ENCODE measurements at regions not wholly inside any gene's neighbourhood (a gene's known extent, or its start where the extent isn't known, plus 50 kb on each side); places are given as distances from the start of the nearest gene placed in this dataset.
A peak's percentile ranks its signal among the peaks of the same experiment; 100 is the strongest.
"Not testable (repeated sequence)": the region's sequence is repeated elsewhere in the genome, so short reads cannot be mapped to it uniquely, and the experiment has no call there.

DNA sequence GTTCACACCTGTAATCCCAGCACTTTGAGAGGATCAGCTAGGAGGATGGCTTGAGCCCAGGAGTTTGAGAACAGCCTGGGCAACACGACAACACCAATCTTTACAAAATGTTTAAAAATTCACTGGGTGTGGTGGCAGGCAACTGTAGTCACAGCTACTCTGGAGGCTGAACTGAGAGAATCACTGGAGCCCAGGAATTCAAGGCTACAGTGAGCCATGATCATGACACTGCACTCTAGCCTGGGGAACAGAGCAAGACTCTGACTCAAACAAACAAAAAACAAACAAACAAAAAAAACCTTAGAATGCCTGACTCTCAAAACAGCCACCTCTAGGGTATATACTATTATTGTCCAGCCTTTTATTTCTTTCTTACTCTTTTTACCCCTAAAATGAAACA lies 56.5 kb upstream of the PAPSS2 start:
- H3K9me3 ChIP-seq = no peaks in the 10 kb centered on the region
- DNase-seq = no peak
- no peak overlapping the region for H3K4me3 ChIP-seq
- H3K27ac ChIP-seq = no peak overlapping the region
- no peaks in the 10 kb centered on the region for H3K36me3 ChIP-seq (ENCODE audit: low read depth, missing control alignments)
- H3K27me3 ChIP-seq = no peaks in the 10 kb centered on the region
- H3K4me1 ChIP-seq = no peaks in the 10 kb centered on the region
- no peak for TF ChIP-seq POLR2A (IDR thresholded peaks at IDR 0.05)
- TF ChIP-seq, protein P1, sequence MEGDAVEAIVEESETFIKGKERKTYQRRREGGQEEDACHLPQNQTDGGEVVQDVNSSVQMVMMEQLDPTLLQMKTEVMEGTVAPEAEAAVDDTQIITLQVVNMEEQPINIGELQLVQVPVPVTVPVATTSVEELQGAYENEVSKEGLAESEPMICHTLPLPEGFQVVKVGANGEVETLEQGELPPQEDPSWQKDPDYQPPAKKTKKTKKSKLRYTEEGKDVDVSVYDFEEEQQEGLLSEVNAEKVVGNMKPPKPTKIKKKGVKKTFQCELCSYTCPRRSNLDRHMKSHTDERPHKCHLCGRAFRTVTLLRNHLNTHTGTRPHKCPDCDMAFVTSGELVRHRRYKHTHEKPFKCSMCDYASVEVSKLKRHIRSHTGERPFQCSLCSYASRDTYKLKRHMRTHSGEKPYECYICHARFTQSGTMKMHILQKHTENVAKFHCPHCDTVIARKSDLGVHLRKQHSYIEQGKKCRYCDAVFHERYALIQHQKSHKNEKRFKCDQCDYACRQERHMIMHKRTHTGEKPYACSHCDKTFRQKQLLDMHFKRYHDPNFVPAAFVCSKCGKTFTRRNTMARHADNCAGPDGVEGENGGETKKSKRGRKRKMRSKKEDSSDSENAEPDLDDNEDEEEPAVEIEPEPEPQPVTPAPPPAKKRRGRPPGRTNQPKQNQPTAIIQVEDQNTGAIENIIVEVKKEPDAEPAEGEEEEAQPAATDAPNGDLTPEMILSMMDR (IDR thresholded peaks at IDR 0.05) = no peak
- intact Hi-C loops (cut with DNase I; ENCODE audit: low total_unique reads) = no loop called here
- 54 to 71% methylated on average over 1 of the region's 1 CpG for WGBS, 2 donors

DNA sequence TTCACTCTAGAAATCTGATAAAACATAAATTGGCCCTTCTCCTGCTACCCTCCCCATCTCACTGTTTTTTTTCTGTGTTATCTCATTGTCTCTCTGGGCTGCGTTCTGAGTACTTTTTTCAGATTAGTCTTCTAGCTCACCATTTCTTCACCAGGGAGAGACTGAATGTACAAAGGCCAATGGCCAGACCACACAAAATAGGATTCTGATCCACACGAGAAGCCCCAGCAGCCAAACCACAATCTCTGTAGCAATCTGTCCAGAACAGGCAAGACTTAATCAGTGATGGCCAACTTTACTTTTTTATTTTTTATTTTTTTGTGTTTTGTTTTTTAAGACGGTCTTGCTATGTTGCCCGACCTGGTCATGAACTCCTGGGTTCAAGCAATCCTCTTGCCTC lies 55.9 kb upstream of the PAPSS2 start:
- no peak for DNase-seq
- no peaks in the 10 kb centered on the region for H3K4me1 ChIP-seq
- intact Hi-C loops (cut with DNase I; ENCODE audit: low total_unique reads) = no loop called here
- no peak overlapping the region for H3K4me3 ChIP-seq
- H3K9me3 ChIP-seq = no peaks in the 10 kb centered on the region
- TF ChIP-seq, protein P1 (IDR thresholded peaks at IDR 0.05) = no peak
- no peak for TF ChIP-seq POLR2A (IDR thresholded peaks at IDR 0.05)
- H3K27ac ChIP-seq = no peak overlapping the region
- no peaks in the 10 kb centered on the region for H3K36me3 ChIP-seq (ENCODE audit: low read depth, missing control alignments)
- WGBS, 2 donors = 81 to 83% methylated on average over 4 of the region's 4 CpGs
- H3K27me3 ChIP-seq = no peaks in the 10 kb centered on the region

- WGBS, 2 donors = 68 to 81% methylated on average over 4 of the region's 4 CpGs
- no peaks in the 10 kb centered on the region for H3K9me3 ChIP-seq
- no peaks in the 10 kb centered on the region for H3K36me3 ChIP-seq (ENCODE audit: low read depth, missing control alignments)
- no peak for TF ChIP-seq POLR2A (IDR thresholded peaks at IDR 0.05)
- TF ChIP-seq, protein P1 (IDR thresholded peaks at IDR 0.05) = no peak
- H3K4me3 ChIP-seq = no peak overlapping the region
- peak overlapping the region in 1 of 2 donors; percentile 70 for H3K27ac ChIP-seq
- H3K4me1 ChIP-seq = no peaks in the 10 kb centered on the region
- no peak for DNase-seq
- intact Hi-C loops (cut with DNase I; ENCODE audit: low total_unique reads) = no loop called here
- no peaks in the 10 kb centered on the region for H3K27me3 ChIP-seq
Measured at GRCh38 chr10:87605628-87606251, 53.9 kb upstream of the PAPSS2 start.

DNA sequence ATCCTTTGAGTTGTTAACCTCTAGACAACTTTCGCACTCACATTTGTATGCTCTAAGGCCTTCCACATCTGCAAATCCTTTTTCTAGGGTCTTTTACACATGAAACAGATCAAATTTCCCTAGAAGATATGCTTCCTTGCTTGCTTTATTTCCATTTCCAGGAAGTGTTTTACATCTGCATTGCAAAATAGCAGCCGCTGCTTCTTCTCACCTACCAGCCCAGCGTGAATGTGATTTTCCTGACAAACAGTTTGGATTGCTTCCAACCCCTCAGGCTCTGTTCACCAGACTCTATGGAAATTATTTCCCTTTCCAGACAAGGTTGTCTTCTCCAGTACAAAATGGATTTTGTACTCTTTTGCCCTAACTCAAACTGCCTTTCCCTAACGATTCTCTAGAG lies 50.9 kb upstream of the PAPSS2 start:
- H3K27me3 ChIP-seq = no peaks in the 10 kb centered on the region
- no peak for DNase-seq
- no peaks in the 10 kb centered on the region for H3K4me1 ChIP-seq
- H3K9me3 ChIP-seq = no peaks in the 10 kb centered on the region
- H3K4me3 ChIP-seq = no peak overlapping the region
- TF ChIP-seq, protein P1 (IDR thresholded peaks at IDR 0.05) = no peak
- TF ChIP-seq POLR2A (IDR thresholded peaks at IDR 0.05) = no peak
- intact Hi-C loops (cut with DNase I; ENCODE audit: low total_unique reads) = no loop called here
- H3K27ac ChIP-seq = no peak overlapping the region
- WGBS, 2 donors = 83 to 85% methylated on average over 4 of the region's 4 CpGs
- no peaks in the 10 kb centered on the region for H3K36me3 ChIP-seq (ENCODE audit: low read depth, missing control alignments)

- DNase-seq; H3K9me3 ChIP-seq; H3K27me3 ChIP-seq; intact Hi-C loops (cut with DNase I; ENCODE audit: low total_unique reads); H3K4me3 ChIP-seq; H3K27ac ChIP-seq; H3K4me1 ChIP-seq; H3K36me3 ChIP-seq (ENCODE audit: low read depth, missing control alignments): not testable (repeated sequence)
- 80 to 97% methylated on average over 3 of the region's 3 CpGs for WGBS, 2 donors
Measured at GRCh38 chr10:87609563-87609962, 50.1 kb upstream of the PAPSS2 start.
